NCI-H345 (cell line): ENCODE measurements at regions not wholly inside any gene's neighbourhood (a gene's known extent, or its start where the extent isn't known, plus 50 kb on each side); places are given as distances from the start of the nearest gene placed in this dataset.

Experiments used
- DNase-seq: peaks from one replicate; lab custom pipeline; 2025; lab: John Stamatoyannopoulos, UW

GRCh38 chr22:22148905-22149304 is 95.7 kb upstream of the VPREB1 start:
- no peak for DNase-seq

- no peak for DNase-seq
Measured at GRCh38 chr22:22144858-22145257, 99.7 kb upstream of the VPREB1 start.

GRCh38 chr22:22143448-22143847 is 101.1 kb upstream of the VPREB1 start:
- no peak for DNase-seq

DNA sequence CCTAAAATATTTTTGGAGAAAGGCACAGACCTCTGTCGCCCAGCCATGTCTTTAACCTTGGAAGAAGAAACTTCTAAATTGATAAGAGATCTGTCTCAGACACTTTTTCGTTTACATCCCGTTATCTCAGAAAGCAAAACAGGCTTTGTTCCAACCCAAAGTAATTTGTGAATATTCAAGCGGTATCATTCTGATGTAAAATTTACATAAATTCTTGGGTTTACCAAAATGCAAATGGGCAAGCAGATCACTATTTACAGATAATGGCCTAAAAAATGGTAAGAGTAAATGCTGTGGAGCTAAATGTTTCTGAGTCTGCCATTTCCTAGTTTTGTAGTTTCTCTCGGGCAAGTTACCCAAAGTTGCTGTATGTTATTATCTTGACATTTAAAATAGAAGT is 101.9 kb upstream of the VPREB1 start:
- no peak for DNase-seq

DNA sequence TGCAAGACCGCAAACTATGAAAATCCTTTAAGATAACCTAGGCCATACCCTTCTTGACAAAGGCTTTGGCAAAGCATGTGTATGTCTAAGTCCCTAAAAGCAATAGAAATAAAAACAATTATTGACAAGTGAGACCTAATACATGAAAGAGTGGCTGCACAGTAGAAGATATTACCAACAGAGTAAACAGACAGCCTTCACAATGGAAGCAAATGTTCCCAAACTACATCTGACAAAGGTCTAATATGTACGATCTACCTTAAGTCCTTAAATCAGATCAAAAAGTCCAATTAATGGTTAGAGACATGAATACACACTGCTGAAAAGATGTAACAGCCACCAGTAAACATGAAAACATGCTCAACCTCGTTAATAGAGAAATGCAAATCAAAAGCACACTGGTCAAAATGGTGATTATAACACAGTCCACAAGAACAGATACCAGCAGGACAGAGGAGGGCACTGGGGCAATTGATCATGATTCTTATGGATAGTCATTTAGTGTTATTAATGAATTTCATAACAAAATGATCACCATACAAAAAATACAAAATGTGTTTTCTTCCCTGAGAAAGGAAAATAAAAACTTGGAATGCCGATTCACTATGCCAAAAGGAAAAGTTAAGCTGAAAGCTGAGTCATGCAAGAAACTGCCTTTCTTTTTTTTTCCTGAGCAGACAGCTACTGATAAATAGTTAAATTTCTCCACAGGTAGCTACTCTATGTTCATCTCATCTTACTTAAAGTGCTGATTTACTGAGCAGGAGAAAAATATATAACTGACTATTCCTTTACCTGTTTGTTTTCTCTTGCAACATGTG is 102.6 kb upstream of the VPREB1 start:
- DNase-seq, result no peak

DNA sequence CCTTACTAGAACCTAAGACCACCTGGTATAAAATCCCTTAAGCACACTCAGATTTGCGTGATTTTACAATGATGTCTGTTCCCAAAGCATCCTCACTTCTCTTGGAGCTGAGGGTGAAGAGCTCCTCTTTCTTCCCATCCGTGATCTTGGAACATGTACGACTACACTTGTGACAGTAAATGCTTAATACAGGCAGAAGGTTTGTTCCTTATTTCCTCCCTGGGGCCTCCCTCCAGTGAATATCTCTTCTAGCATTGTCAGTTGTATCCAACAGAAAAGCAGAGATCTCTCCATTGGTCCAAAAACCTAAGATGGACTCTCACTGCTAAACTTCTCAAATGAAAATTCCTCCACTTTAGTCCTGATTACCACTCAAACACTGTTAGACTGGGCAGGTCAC is 103.6 kb upstream of the VPREB1 start:
- no peak for DNase-seq

DNA sequence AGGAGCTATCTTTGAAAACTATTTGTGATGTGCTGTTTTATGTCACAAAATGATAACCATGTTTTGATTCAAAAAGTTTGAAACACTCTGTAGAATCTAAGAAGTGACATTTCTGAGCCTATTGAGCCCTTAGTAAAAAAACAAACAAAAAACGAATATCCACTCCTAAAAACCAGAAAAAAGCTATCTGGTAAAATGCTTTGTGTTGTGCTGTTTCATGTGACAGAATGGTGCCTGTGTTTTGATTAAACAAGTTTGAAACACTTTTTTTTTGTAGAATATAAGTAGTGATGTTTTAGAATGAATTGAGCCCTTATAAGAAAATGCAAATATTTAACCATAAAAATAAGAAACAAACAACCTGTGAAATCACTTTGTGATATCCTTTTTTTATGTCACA is 105.2 kb upstream of the VPREB1 start:
- DNase-seq, result no peak

DNA sequence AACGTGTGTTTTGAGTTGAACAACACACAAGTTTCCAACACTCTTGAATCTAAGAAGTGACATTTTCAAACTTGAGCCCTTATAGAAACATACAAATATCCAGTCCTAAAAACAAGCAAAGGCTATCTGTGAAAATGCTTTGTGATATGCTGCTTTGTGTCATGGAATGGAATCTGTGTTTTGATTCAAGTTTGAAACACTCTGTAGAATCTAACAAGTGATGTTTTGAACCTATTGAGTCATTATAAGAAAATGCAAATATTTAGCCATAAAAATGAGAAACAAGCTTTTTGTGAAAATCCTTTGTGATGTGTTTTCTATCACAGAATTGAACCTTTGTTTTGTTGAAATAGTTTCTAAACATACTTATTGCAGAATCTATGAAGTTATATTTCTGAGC is 105.7 kb upstream of the VPREB1 start:
- no peak for DNase-seq

GRCh38 chr22:22137891-22138290 is 106.7 kb upstream of the VPREB1 start:
- DNase-seq, result no peak

- no peak for DNase-seq
Measured at GRCh38 chr22:22133910-22134309, 110.7 kb upstream of the VPREB1 start.

GRCh38 chr22:22130953-22131608 is 113.5 kb upstream of the VPREB1 start:
- DNase-seq, result no peak

GRCh38 chr22:22129387-22129786 is 115.2 kb upstream of the VPREB1 start:
- DNase-seq, result no peak

DNA sequence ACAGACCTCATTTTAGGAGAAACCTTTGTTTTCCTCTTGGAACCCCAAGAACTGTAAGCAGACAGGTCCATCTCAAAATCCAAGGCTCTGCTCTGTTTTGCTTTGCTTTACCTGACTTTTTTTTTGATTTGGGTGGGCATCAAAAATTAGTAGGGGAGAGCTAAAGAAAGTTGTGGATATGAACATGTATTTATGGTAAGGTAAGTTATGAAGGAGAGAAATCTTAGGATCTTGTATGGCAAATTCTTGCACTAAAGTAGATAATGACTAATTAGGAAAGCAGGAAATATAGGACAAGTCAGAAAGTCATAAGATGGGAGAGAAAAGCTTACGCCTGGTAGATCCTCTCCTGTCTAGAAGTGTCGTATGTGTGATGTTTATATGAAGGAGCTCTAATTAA is 116.1 kb upstream of the VPREB1 start:
- DNase-seq, result no peak

- DNase-seq, result no peak
Measured at GRCh38 chr22:22127100-22127499, 117.5 kb upstream of the VPREB1 start.

DNA sequence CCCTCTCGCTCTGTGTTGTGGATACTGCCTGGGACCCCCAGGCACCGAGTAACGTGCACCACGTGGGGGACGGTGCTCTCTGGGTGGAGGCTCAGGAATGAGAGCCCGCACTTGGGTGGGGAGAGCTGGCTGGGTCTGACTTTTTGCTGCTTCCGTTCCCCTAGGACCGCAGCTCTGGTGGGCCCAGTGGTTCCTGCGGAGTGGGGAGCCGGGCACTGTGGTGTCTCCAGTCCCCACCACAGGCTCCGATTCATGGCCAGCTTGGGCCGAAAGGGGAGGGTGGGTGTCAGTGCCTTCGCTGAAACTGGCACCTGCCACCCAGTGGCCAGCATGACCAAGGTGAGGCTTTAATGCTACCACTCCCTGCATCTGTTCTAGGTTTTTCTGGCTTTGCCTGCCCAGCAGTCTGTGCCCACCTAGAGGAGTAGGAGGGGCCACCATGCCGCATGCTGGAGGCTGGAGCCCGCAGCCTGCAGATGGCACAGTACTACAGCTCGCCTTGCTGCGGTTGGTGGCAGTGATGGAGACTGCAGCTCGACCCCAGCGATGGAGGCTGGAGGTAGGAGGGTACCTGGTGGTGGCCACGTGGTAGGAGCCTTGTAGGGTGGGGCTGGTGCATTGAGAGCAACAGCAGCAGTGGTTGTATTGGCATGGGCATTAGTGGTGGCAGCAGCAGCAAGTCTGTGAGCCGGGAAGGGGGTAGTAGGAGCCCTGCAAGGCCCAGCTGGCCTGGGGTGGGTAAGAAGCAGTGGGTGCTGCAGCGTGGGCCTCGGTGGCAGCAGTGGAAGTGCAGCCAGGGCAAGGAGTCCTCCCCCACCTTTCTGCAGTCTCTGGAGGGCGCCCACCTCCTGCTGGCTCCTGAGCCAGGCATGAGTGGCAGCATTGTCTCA is 118.8 kb upstream of the VPREB1 start:
- no peak for DNase-seq

- DNase-seq, result no peak
Measured at GRCh38 chr22:22125028-22125578, 119.5 kb upstream of the VPREB1 start.

- no peak for DNase-seq
Measured at GRCh38 chr22:22124374-22124773, 120.2 kb upstream of the VPREB1 start.

- no peak for DNase-seq
Measured at GRCh38 chr22:22123960-22124278, 120.7 kb upstream of the VPREB1 start.

DNA sequence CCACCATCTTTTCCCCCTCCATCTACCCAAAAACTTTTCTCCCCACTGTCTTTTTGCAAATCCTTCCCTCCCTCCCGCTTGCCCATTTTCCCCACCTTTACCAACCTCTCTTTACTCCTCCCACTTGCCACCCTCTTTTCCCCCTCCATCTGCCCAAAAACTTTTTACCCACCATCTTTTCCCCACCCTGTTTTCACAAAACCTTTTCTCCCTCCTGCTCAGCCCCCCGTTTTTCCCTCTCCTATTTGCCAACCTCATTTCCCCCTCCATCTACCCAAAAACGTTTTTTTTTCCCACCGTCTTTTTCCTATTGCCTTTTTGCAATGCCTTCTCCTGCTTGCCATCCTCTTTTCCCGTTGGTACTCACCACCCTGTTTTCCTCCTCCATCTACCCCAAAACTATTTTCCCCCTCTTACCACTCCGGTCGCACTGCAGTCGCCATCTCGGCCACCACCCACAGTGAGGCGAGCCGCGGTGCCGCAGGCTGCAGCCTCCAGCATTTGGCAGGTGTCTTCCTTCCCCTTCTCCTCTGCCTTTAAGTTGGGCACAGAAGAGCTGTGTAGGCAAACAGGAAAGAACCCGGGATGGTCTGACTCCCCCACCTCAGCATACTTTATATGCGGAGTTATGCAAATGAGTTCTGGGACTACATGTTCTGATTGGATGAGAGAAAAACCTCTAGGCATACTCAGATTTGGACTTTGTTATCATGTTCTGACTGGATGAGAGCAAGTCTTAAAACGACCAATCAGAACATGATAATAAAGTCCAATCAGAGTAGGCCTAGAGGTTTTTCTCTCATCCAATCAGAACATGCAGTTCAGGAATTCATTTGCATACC is 121.2 kb upstream of the VPREB1 start:
- no peak for DNase-seq

DNA sequence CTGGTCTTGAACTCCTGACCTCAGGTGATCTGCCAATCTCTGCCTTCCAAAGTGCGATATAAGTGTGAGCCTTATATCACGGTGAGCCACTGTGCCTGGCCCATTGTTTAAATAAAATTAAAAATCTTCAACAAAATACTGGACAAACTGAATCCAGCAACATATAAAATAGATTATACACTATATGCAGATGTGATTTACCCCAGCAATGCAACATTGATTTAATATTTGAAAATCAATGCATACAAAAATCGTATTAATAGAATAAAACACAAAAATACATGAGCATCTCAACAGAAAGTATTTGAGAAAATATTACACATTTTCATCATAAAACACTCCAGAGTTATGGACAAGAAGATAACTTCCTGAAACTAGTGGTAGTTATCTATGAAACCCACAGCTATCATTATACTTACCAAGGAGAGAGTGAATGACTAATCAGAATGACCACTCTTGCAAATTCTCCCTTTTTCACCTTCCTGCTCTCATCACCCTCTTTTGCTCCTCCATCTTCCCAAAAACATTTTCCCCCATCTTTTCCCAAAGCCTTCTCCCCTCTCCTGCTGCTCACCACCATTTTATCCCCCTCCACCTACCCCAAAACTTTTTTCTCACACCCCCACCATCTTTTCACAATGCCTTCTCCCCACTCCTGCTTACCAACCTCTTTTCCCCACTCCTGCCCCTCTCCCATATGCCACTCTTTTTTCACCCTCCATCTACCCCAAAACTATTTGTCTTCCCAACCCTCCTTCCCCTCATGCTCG is 122.1 kb upstream of the VPREB1 start:
- no peak for DNase-seq

DNA sequence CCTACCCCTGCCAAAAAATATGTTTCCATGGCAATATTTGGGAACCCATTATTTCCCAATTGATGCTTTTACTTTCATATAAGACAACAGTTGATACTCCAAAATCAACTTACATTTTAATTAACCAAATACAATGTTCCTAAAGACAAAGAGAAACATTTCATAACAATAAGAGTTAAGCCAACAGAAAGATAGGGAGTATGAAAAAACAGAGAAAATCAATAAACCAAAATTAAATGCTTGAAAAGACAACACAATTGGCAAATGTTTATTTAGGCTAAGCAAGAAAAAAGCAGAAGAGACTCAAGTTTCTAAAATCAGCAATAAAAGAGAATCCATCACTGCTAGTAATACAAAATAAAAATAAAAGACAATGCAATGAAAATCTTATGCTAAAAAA is 123.1 kb upstream of the VPREB1 start:
- no peak for DNase-seq
